ENCODE measurements at regions not wholly inside any gene's neighbourhood (a gene's known extent, or its start where the extent isn't known, plus 50 kb on each side); places are given as distances from the start of the nearest gene placed in this dataset.
A peak's percentile ranks its signal among the peaks of the same experiment; 100 is the strongest.

DNA sequence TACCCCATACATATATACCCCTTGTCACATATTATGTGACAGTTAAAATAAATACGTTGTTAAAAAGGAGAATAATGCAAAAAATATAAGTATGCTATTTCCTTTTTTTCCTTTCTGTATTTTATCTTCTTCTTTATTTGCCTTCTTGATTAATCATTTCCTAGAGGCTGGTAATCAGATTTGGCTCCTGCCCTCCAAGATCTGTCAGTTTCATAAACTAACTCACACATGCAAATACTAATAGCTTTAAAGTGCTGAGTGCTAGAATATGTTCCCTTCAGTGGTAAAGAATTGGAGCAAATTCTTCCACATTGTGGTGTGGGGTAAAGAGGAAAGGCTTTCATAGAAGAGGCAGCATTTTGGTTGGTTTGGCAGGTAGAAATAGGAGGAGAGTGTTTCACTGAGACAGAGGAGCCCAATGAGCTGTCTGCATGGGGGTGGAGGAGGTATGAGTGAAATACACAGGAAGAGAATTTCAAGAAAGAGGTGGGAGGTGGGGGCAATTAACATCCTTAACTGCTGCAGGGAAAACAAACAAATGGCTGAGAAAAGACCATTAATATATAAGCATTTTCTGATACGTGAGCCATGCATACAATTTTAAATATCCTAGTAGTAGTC lies 523.9 kb downstream of the BMP2 start:
- no peak for TF ChIP-seq CTCF (conservative IDR thresholded peaks at IDR 0.05; ENCODE audit: low read depth, low read length)
- H3K4me3 ChIP-seq (ENCODE audit: low read length) = no peak overlapping the region
- DNase-seq (ENCODE audit: low read depth) = no peak

DNA sequence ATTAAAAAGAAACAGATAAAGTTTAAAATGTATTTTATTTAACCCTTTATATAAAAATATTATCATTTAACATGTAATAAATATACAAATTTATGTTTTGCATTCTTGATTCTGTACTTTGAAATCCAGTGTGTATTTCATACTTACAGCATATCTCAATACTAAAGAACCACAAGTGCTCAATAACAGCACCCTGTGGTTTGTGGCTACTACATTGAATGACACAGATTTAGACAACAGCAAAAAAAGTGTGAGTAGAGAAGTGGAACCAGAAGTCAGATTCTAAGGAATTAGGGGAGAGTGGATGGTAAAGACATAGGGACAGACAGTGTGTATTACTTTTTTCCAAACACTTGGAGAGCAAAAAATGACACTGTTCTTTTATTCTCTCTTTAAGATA lies 524.5 kb downstream of the BMP2 start:
- DNase-seq (ENCODE audit: low read depth) = no peak
- H3K4me3 ChIP-seq (ENCODE audit: low read length) = no peak overlapping the region
- TF ChIP-seq CTCF (conservative IDR thresholded peaks at IDR 0.05; ENCODE audit: low read depth, low read length) = no peak

- TF ChIP-seq CTCF (conservative IDR thresholded peaks at IDR 0.05; ENCODE audit: low read depth, low read length) = no peak
- no peak for DNase-seq (ENCODE audit: low read depth)
- H3K4me3 ChIP-seq (ENCODE audit: low read length) = no peak overlapping the region
These were observed 527.4 kb downstream of the BMP2 start for GRCh38 chr20:7294816-7295360.

DNA sequence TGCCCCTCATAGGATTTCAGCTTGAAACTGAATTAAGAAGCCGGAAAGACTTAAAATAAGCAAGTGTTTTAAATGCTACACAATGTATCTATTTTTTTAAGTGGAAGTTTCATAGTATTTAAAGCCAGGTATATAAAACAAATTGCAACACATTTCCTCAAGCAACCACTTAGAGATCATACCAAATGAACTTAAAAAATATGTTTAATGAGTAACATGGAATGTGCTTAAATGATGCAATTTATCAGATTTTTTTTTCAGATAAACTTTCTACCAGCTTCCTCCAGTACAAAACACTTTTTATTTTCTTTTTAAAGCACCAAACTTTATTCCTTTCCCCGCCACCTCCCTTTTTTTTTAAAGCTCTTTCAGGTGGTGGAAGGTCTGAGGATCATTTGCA lies 534.3 kb downstream of the BMP2 start:
- H3K4me3 ChIP-seq (ENCODE audit: low read length) = no peak overlapping the region
- DNase-seq (ENCODE audit: low read depth) = no peak
- no peak for TF ChIP-seq CTCF (conservative IDR thresholded peaks at IDR 0.05; ENCODE audit: low read depth, low read length)

- TF ChIP-seq CTCF (conservative IDR thresholded peaks at IDR 0.05; ENCODE audit: low read depth, low read length) = no peak
- DNase-seq (ENCODE audit: low read depth) = peak; percentile 39
- H3K4me3 ChIP-seq (ENCODE audit: low read length) = no peak overlapping the region
These were observed 534.8 kb downstream of the BMP2 start for GRCh38 chr20:7302250-7302649.

DNA sequence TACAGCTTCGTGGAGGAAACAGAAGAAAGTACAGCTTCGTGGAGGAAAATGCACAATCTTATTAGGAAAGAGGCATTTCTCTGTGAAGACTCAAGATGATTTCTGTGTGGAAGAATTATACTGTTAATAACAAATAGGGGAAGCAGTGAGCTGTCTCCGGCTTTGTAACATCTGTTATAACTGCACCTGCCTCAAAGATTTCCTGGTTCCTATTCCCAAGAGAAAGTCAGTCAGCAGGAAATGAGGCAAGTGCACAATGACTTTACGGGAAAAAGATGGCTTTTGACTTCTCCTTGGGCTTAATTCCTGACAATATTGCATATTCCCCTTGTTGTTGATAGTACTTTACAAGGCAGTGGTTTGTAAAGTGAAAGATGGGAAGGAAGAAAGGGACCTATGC lies 538.5 kb downstream of the BMP2 start:
- no peak for TF ChIP-seq CTCF (conservative IDR thresholded peaks at IDR 0.05; ENCODE audit: low read depth, low read length)
- no peak overlapping the region for H3K4me3 ChIP-seq (ENCODE audit: low read length)
- no peak for DNase-seq (ENCODE audit: low read depth)

DNA sequence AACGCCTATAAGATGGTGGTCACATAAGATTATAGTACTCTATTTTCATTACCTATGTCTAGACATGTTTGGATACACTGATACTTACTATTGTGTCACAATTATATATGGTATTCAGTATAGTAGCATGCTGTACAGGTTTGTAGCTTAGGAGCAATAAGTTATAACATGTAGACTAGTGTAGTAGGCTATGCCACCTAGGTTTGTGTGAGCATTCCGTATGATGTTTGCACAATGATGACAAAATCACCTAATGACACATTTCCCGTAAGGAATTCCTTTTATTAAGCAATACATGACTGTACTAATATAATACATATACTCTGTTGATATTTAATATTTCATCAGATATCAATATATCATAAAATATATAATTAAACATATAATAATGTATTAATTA lies 540.7 kb downstream of the BMP2 start:
- no peak overlapping the region for H3K4me3 ChIP-seq (ENCODE audit: low read length)
- no peak for TF ChIP-seq CTCF (conservative IDR thresholded peaks at IDR 0.05; ENCODE audit: low read depth, low read length)
- DNase-seq (ENCODE audit: low read depth) = no peak

All from retinal pigment epithelial cell (primary cell).